ENCODE measurements at regions not wholly inside any gene's neighbourhood (a gene's known extent, or its start where the extent isn't known, plus 50 kb on each side); places are given as distances from the start of the nearest gene placed in this dataset.

GRCh38 chr2:39897273-39897672 is 118.2 kb upstream of the THUMPD2 start:
- H3K4me1 ChIP-seq (ENCODE audit: control insufficient read depth, insufficient read depth, low read length): no peaks in the 10 kb centered on the region
- H3K27ac ChIP-seq (ENCODE audit: extremely low read depth, low read depth, low read length): no peak overlapping the region
- CTCF ChIA-PET: interaction anchor here (1.0 kb wide), 1 partner anchor 60 kb away, joined by 4 read pairs; no protein-coding TSS in a partner anchor
- no peak for TF ChIP-seq OSR2 (tag by site-specific recombination; IDR thresholded peaks at IDR 0.05)
- TF ChIP-seq ZFP3 (tag by site-specific recombination; IDR thresholded peaks at IDR 0.05; ENCODE audit: low read depth): no peak
- no peak for TF ChIP-seq ZNF629 (tag by site-specific recombination; IDR thresholded peaks at IDR 0.05)
- TF ChIP-seq ZNF221 (tag by site-specific recombination; IDR thresholded peaks at IDR 0.05; ENCODE audit: borderline replicate concordance): no peak
- no peak for TF ChIP-seq KLF10 (tag by site-specific recombination; IDR thresholded peaks at IDR 0.05)
- no peak for TF ChIP-seq ZNF626 (tag by site-specific recombination; IDR thresholded peaks at IDR 0.05)
- TF ChIP-seq ZNF350 (tag by site-specific recombination; IDR thresholded peaks at IDR 0.05): no peak
- TF ChIP-seq ZNF776 (tag by site-specific recombination; IDR thresholded peaks at IDR 0.05; ENCODE audit: borderline replicate concordance): no peak
- TF ChIP-seq ZNF791 (tag by site-specific recombination; IDR thresholded peaks at IDR 0.05): no peak
- no peak for TF ChIP-seq ZNF335 (tag by site-specific recombination; conservative IDR thresholded peaks at IDR 0.05)
- no peak for TF ChIP-seq ZNF133 (tag by site-specific recombination; IDR thresholded peaks at IDR 0.05)
- no peak for TF ChIP-seq ZNF37A (tag by site-specific recombination; IDR thresholded peaks at IDR 0.05)
- TF ChIP-seq ZBTB10 (tag by site-specific recombination; IDR thresholded peaks at IDR 0.05): no peak
- no peak for TF ChIP-seq ZNF530 (tag by site-specific recombination; IDR thresholded peaks at IDR 0.05; ENCODE audit: low read depth)
- TF ChIP-seq ZNF211 (tag by site-specific recombination; IDR thresholded peaks at IDR 0.05; ENCODE audit: low read depth): no peak
- no peaks in the 10 kb centered on the region for H3K36me3 ChIP-seq (ENCODE audit: control insufficient read depth in 2 of 2, insufficient read depth in 1 of 2, low read length in 2 of 2)
- no peaks in the 10 kb centered on the region for H3K9me3 ChIP-seq (ENCODE audit: control insufficient read depth, insufficient read depth, low read depth, low read length)
- POLR2A ChIA-PET: no interaction called here
- H3K4me3 ChIP-seq (ENCODE audit: low read depth, low read length): no peak overlapping the region

GRCh38 chr2:39894082-39894481 is 115.0 kb upstream of the THUMPD2 start:
- ChIA-PET CTCF (no interaction called here), POLR2A (no interaction called here)
- Histone ChIP-seq H3K27ac (ENCODE audit: extremely low read depth, low read depth, low read length) (no peak overlapping the region), H3K4me3 (ENCODE audit: low read depth, low read length) (no peak overlapping the region), H3K36me3 (ENCODE audit: control insufficient read depth in 2 of 2, insufficient read depth in 1 of 2, low read length in 2 of 2) (no peaks in the 10 kb centered on the region), H3K9me3 (ENCODE audit: control insufficient read depth, insufficient read depth, low read depth, low read length) (no peaks in the 10 kb centered on the region), H3K4me1 (ENCODE audit: control insufficient read depth, insufficient read depth, low read length) (no peaks in the 10 kb centered on the region)
- TF ChIP-seq, protein P1, sequence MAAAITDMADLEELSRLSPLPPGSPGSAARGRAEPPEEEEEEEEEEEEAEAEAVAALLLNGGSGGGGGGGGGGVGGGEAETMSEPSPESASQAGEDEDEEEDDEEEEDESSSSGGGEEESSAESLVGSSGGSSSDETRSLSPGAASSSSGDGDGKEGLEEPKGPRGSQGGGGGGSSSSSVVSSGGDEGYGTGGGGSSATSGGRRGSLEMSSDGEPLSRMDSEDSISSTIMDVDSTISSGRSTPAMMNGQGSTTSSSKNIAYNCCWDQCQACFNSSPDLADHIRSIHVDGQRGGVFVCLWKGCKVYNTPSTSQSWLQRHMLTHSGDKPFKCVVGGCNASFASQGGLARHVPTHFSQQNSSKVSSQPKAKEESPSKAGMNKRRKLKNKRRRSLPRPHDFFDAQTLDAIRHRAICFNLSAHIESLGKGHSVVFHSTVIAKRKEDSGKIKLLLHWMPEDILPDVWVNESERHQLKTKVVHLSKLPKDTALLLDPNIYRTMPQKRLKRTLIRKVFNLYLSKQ (tag by site-specific recombination; IDR thresholded peaks at IDR 0.05; ENCODE audit: borderline replicate concordance): no peak

- no peaks in the 10 kb centered on the region for H3K4me1 ChIP-seq (ENCODE audit: control insufficient read depth, insufficient read depth, low read length)
- H3K27ac ChIP-seq (ENCODE audit: extremely low read depth, low read depth, low read length): no peak overlapping the region
- no peaks in the 10 kb centered on the region for H3K9me3 ChIP-seq (ENCODE audit: control insufficient read depth, insufficient read depth, low read depth, low read length)
- POLR2A ChIA-PET: no interaction called here
- H3K4me3 ChIP-seq (ENCODE audit: low read depth, low read length): no peak overlapping the region
- CTCF ChIA-PET: no interaction called here
- no peaks in the 10 kb centered on the region for H3K36me3 ChIP-seq (ENCODE audit: control insufficient read depth in 2 of 2, insufficient read depth in 1 of 2, low read length in 2 of 2)
- TF ChIP-seq ZNF426 (tag by site-specific recombination; IDR thresholded peaks at IDR 0.05): no peak
- no peak for TF ChIP-seq EGR2 (tag by site-specific recombination; IDR thresholded peaks at IDR 0.05; ENCODE audit: low read depth)
- no peak for TF ChIP-seq ZNF549 (tag by site-specific recombination; IDR thresholded peaks at IDR 0.05)
- no peak for TF ChIP-seq MEIS1 (CRISPR knock-in tag; IDR thresholded peaks at IDR 0.05; ENCODE audit: borderline replicate concordance)
- no peak for TF ChIP-seq ZSCAN16 (tag by site-specific recombination; IDR thresholded peaks at IDR 0.05)
- no peak for TF ChIP-seq ZNF624 (tag by site-specific recombination; IDR thresholded peaks at IDR 0.05)
- no peak for TF ChIP-seq ZSCAN4 (tag by site-specific recombination; IDR thresholded peaks at IDR 0.05)
- TF ChIP-seq ZNF830 (tag by site-specific recombination; IDR thresholded peaks at IDR 0.05; ENCODE audit: low read depth): no peak
- no peak for TF ChIP-seq ZNF175 (tag by site-specific recombination; IDR thresholded peaks at IDR 0.05)
- TF ChIP-seq ZNF48 (tag by site-specific recombination; IDR thresholded peaks at IDR 0.05): no peak
- TF ChIP-seq KLF9 (tag by site-specific recombination; IDR thresholded peaks at IDR 0.05; ENCODE audit: low read depth): no peak
- TF ChIP-seq ZNF610 (tag by site-specific recombination; IDR thresholded peaks at IDR 0.05; ENCODE audit: borderline replicate concordance): no peak
Measured at GRCh38 chr2:39893616-39894015, 114.6 kb upstream of the THUMPD2 start.
